Left kidney (tissue), 1 donor: ENCODE measurements at regions not wholly inside any gene's neighbourhood (a gene's known extent, or its start where the extent isn't known, plus 50 kb on each side); places are given as distances from the start of the nearest gene placed in this dataset.
"Not testable (repeated sequence)": the region's sequence is repeated elsewhere in the genome, so short reads cannot be mapped to it uniquely, and the experiment has no call there.

Source experiments
- DNase-seq: peaks from one replicate; pipeline ENCODE4 v3.0.0-alpha.2; 2013

- DNase-seq: no peak
Measured at GRCh38 chr12:131617179-131617578, 93.7 kb upstream of the SFSWAP start.

GRCh38 chr12:131617596-131618302, 93.1 kb upstream of the SFSWAP start:
- no peak for DNase-seq

GRCh38 chr12:131618303-131618658, 92.6 kb upstream of the SFSWAP start:
- peak; percentile 38 for DNase-seq

- DNase-seq: no peak
Measured at GRCh38 chr12:131618701-131619100, 92.2 kb upstream of the SFSWAP start.

GRCh38 chr12:131619106-131619642, 91.7 kb upstream of the SFSWAP start:
- no peak for DNase-seq

GRCh38 chr12:131619736-131620506, 91.0 kb upstream of the SFSWAP start:
- DNase-seq: no peak

- DNase-seq: no peak
Measured at GRCh38 chr12:131620520-131620919, 90.4 kb upstream of the SFSWAP start.

GRCh38 chr12:131620946-131621681, 89.8 kb upstream of the SFSWAP start:
- DNase-seq: no peak

GRCh38 chr12:131621701-131622421, 89.0 kb upstream of the SFSWAP start:
- DNase-seq: no peak

- DNase-seq: no peak
Measured at GRCh38 chr12:131622422-131622955, 88.4 kb upstream of the SFSWAP start.

GRCh38 chr12:131623404-131624368, 87.2 kb upstream of the SFSWAP start:
- DNase-seq: not testable (repeated sequence)

- not testable (repeated sequence) for DNase-seq
Measured at GRCh38 chr12:131624369-131624739, 86.5 kb upstream of the SFSWAP start.

GRCh38 chr12:131624756-131625501, 86.0 kb upstream of the SFSWAP start:
- DNase-seq: not testable (repeated sequence)

- not testable (repeated sequence) for DNase-seq
Measured at GRCh38 chr12:131625966-131626722, 84.7 kb upstream of the SFSWAP start.

- not testable (repeated sequence) for DNase-seq
Measured at GRCh38 chr12:131627151-131628022, 83.5 kb upstream of the SFSWAP start.

GRCh38 chr12:131628023-131628740, 82.7 kb upstream of the SFSWAP start:
- DNase-seq: no peak

GRCh38 chr12:131628766-131629448, 82.0 kb upstream of the SFSWAP start:
- DNase-seq: no peak
